ENCODE measurements at regions not wholly inside any gene's neighbourhood (a gene's known extent, or its start where the extent isn't known, plus 50 kb on each side); places are given as distances from the start of the nearest gene placed in this dataset.
"Not testable (repeated sequence)": the region's sequence is repeated elsewhere in the genome, so short reads cannot be mapped to it uniquely, and the experiment has no call there.

DNA sequence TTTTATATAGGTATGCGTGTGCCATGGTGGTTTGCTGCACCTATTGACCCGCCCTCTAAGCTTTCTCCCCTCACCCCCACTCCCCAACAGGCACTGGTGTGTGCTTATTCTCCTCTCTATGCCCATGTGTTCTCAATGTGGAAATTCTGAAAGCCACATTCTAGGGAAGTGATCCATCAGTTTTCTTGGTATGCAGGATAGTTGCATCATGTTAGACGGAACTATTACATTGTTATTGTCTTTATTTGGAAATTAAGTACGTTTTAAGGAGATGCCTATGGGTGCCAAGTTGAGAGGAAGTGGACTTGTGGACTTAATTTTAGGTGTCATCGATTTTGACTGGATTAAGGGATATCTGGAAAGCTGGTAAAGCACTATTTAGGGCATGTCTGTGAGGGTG is 204.6 kb downstream of the RBM46 start:
- in situ Hi-C loops (cut with MboI), result loop anchor here (25.0 kb wide), 1 partner anchor 377 kb away; no protein-coding TSS in a partner anchor
- H3K9ac ChIP-seq, result no peak overlapping the region
- H3K27me3 ChIP-seq (replicated peaks; ENCODE audit: insufficient read depth), result 0 out of 2 replicates have a peak, but pooled peaks cover 3% of the 10 kb centered on the region
- peak; percentile 57 for DNase-seq
- H3K4me1 ChIP-seq (ENCODE audit: insufficient read depth), result peaks cover 5% of the 10 kb centered on the region; the same call in 1 of the 2 replicates
- H3K9me3 ChIP-seq (ENCODE audit: low read depth), result no peaks in the 10 kb centered on the region
- H3K9me2 ChIP-seq (ENCODE audit: insufficient read depth), result no peaks in the 10 kb centered on the region
- TF ChIP-seq EZH2 (IDR thresholded peaks at IDR 0.05; ENCODE audit: insufficient read depth, poor library complexity, severe bottlenecking), result no peak
- no peak for TF ChIP-seq EZH2phosphoT487 (IDR thresholded peaks at IDR 0.05; ENCODE audit: insufficient read depth, low read depth)
- peak overlapping the region; percentile 70 for H2AFZ ChIP-seq
- no peaks in the 10 kb centered on the region for H3K36me3 ChIP-seq (ENCODE audit: low read depth)
- no peak overlapping the region for H3K27ac ChIP-seq
- H3F3A ChIP-seq (ENCODE audit: insufficient read depth), result no peaks in the 10 kb centered on the region
- H3K79me2 ChIP-seq (ENCODE audit: insufficient read depth), result no peaks in the 10 kb centered on the region
- H4K20me1 ChIP-seq (ENCODE audit: insufficient read depth), result no peaks in the 10 kb centered on the region
- H3K4me2 ChIP-seq (ENCODE audit: unreplicated experiment), result no peak overlapping the region
- WGBS, 2 experiments (ENCODE audit: low coverage in 1 of 2, low lambda C conversion rate in 2 of 2, missing lambda C conversion rate in 2 of 2), result 11 to 14% methylated on average over 5 of the region's 5 CpGs
- no peak overlapping the region for H3K4me3 ChIP-seq

DNA sequence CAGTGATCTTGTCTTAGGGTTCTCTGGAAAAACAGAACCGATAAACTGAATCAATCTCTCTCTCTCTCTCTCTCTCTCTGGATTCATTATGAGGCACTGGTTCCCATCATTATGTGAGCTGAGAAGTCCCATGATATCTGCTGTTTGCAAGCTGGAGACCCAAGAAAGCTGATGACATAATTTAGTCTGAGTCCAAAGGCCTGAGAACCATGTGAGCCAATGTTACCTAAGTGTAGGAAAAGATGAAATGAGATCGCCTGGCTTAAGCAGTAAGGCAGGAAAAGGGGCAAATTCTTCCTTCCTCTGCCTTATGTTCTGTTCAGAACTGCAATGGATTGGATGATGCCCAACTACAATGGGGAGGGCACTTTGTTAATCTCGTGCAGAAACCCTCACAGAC is 207.4 kb downstream of the RBM46 start:
- peaks cover 5% of the 10 kb centered on the region; the same call in 1 of the 2 replicates for H3K4me1 ChIP-seq (ENCODE audit: insufficient read depth)
- H3K9me3 ChIP-seq (ENCODE audit: low read depth), result no peaks in the 10 kb centered on the region
- H3K4me2 ChIP-seq (ENCODE audit: unreplicated experiment), result no peak overlapping the region
- DNase-seq, result no peak
- H3K27me3 ChIP-seq (replicated peaks; ENCODE audit: insufficient read depth), result no peaks in the 10 kb centered on the region
- no peak overlapping the region for H3K9ac ChIP-seq
- in situ Hi-C loops (cut with MboI), result loop anchor here (25.0 kb wide), 1 partner anchor 374 kb away; no protein-coding TSS in a partner anchor
- H3K4me3 ChIP-seq, result no peak overlapping the region
- 25 to 26% methylated on average over 3 of the region's 3 CpGs for WGBS, 2 experiments (ENCODE audit: low coverage in 1 of 2, low lambda C conversion rate in 2 of 2, missing lambda C conversion rate in 2 of 2)
- TF ChIP-seq EZH2 (IDR thresholded peaks at IDR 0.05; ENCODE audit: insufficient read depth, poor library complexity, severe bottlenecking) (no peak), EZH2phosphoT487 (IDR thresholded peaks at IDR 0.05; ENCODE audit: insufficient read depth, low read depth) (no peak)
- no peaks in the 10 kb centered on the region for H3K9me2 ChIP-seq (ENCODE audit: insufficient read depth)
- H3K79me2 ChIP-seq (ENCODE audit: insufficient read depth), result no peaks in the 10 kb centered on the region
- no peaks in the 10 kb centered on the region for H3F3A ChIP-seq (ENCODE audit: insufficient read depth)
- H3K27ac ChIP-seq, result no peak overlapping the region
- H3K36me3 ChIP-seq (ENCODE audit: low read depth), result no peaks in the 10 kb centered on the region
- no peak overlapping the region for H2AFZ ChIP-seq
- H4K20me1 ChIP-seq (ENCODE audit: insufficient read depth), result no peaks in the 10 kb centered on the region

DNA sequence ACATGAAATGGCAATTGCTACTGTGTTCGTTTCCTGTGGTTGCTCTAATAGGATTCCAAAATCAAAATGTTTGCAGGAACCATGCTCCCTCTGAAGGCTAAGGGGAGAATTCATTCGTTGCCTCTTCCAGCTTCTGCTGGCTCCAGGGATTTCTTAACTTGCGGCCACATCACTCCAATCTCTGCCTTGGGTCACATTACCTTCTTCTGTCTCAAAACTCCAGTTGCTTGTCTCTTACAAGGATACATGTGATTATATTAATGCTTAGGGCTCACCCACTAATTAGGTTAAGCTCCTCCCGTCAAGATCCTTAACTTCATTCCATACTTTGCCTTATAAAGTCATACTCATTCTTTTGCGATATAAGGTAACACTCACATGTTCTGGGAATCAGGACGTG is 208.4 kb downstream of the RBM46 start:
- Histone ChIP-seq H3K36me3 (ENCODE audit: low read depth) (no peaks in the 10 kb centered on the region), H4K20me1 (ENCODE audit: insufficient read depth) (no peaks in the 10 kb centered on the region), H3K79me2 (ENCODE audit: insufficient read depth) (no peaks in the 10 kb centered on the region), H2AFZ (no peak overlapping the region), H3K4me3 (no peak overlapping the region), H3F3A (ENCODE audit: insufficient read depth) (no peaks in the 10 kb centered on the region), H3K9me3 (ENCODE audit: low read depth) (no peaks in the 10 kb centered on the region), H3K27me3 (replicated peaks; ENCODE audit: insufficient read depth) (no peaks in the 10 kb centered on the region), H3K4me1 (ENCODE audit: insufficient read depth) (peaks cover 5% of the 10 kb centered on the region; the same call in 1 of the 2 replicates), H3K27ac (no peak overlapping the region), H3K9ac (no peak overlapping the region), H3K4me2 (ENCODE audit: unreplicated experiment) (no peak overlapping the region), H3K9me2 (ENCODE audit: insufficient read depth) (no peaks in the 10 kb centered on the region)
- DNase-seq, result peak; percentile 7
- WGBS, 2 experiments (ENCODE audit: low coverage in 1 of 2, low lambda C conversion rate in 2 of 2, missing lambda C conversion rate in 2 of 2), result 35 to 38% methylated on average over 6 of the region's 6 CpGs
- in situ Hi-C loops (cut with MboI), result loop anchor here (25.0 kb wide), 1 partner anchor 373 kb away; no protein-coding TSS in a partner anchor
- TF ChIP-seq EZH2 (IDR thresholded peaks at IDR 0.05; ENCODE audit: insufficient read depth, poor library complexity, severe bottlenecking), result no peak
- no peak for TF ChIP-seq EZH2phosphoT487 (IDR thresholded peaks at IDR 0.05; ENCODE audit: insufficient read depth, low read depth)

GRCh38 chr4:154997866-154998265 is 210.6 kb upstream of the NPY2R start:
- in situ Hi-C loops (cut with MboI), result loop anchor here (25.0 kb wide), 1 partner anchor 364 kb away; no protein-coding TSS in a partner anchor
- H3K4me3 ChIP-seq, result 0 out of 2 replicates have a peak overlapping the region, but pooled peaks have one; percentile 18
- not testable (repeated sequence) for H4K20me1 ChIP-seq (ENCODE audit: insufficient read depth); H3K79me2 ChIP-seq (ENCODE audit: insufficient read depth); H3K27me3 ChIP-seq (replicated peaks; ENCODE audit: insufficient read depth); H3K9me3 ChIP-seq (ENCODE audit: low read depth); H3F3A ChIP-seq (ENCODE audit: insufficient read depth); H3K36me3 ChIP-seq (ENCODE audit: low read depth); H3K9me2 ChIP-seq (ENCODE audit: insufficient read depth)
- H2AFZ ChIP-seq, result peak overlapping the region; percentile 61
- peak overlapping the region; percentile 34; the same call in 1 of the 2 replicates for H3K9ac ChIP-seq
- H3K4me2 ChIP-seq (ENCODE audit: unreplicated experiment), result peak overlapping the region; percentile 51
- WGBS, 2 experiments (ENCODE audit: low coverage in 1 of 2, low lambda C conversion rate in 2 of 2, missing lambda C conversion rate in 2 of 2), result 25 to 31% methylated on average over 5 of the region's 5 CpGs
- DNase-seq, result peak; percentile 48
- peak overlapping the region; percentile 81 for H3K27ac ChIP-seq
- peaks cover 11% of the 10 kb centered on the region for H3K4me1 ChIP-seq (ENCODE audit: insufficient read depth)
